Uterus (tissue), 3 donors: ENCODE measurements at regions not wholly inside any gene's neighbourhood (a gene's known extent, or its start where the extent isn't known, plus 50 kb on each side); places are given as distances from the start of the nearest gene placed in this dataset.
A peak's percentile ranks its signal among the peaks of the same experiment; 100 is the strongest.
"Not testable (repeated sequence)": the region's sequence is repeated elsewhere in the genome, so short reads cannot be mapped to it uniquely, and the experiment has no call there.

Experiments
- DNase-seq, 2 donors: peaks; one replicate each; pipeline ENCODE4 v3.0.0-alpha.2; 2019 to 2020
- H3K27ac ChIP-seq, 2 donors: fragments of 200-600 bp; sonication (generic); 1 replicate in 1 of 2; 2 replicates in 1 of 2; pipeline ENCODE4 v1.5.1; 2016 to 2018
- H3K27me3 ChIP-seq, 2 donors: fragments of 200-600 bp; sonication (generic); one replicate each; pipeline ENCODE4 v1.5.1; 2018 to 2019; ENCODE audit warnings: control low read depth in 1 of 2
- H3K36me3 ChIP-seq, 2 donors: fragments of 200-600 bp; sonication (generic); one replicate each; pipeline ENCODE4 v1.5.1; 2019; ENCODE audit warnings: control low read depth in 1 of 2
- H3K4me1 ChIP-seq, 2 donors: fragments of 200-600 bp; sonication (generic); one replicate each; pipeline ENCODE4 v1.5.1; 2018 to 2019; ENCODE audit warnings: control low read depth in 1 of 2
- H3K4me3 ChIP-seq, 2 donors: fragments of 200-600 bp; sonication (generic); 1 replicate in 1 of 2; 2 replicates in 1 of 2; pipeline ENCODE4 v1.5.1; 2018 to 2019; ENCODE audit warnings: mild to moderate bottlenecking in 1 of 2
- H3K9me3 ChIP-seq, 2 donors: fragments of 200-600 bp; sonication (generic); one replicate each; pipeline ENCODE4 v1.5.1; 2019; ENCODE audit warnings: control low read depth in 1 of 2
- CTCF ChIP-seq, 4 experiments: fragments of 200-600 bp in 2 of 4; fragments of 450-650 bp in 2 of 4; sonication (generic) in 2 of 4; IDR thresholded peaks; one replicate each; pipeline ENCODE4 v1.5.1; 2016 to 2019; ENCODE audit warnings: antibody characterized with exemption in 4 of 4, mild to moderate bottlenecking in 2 of 4, moderate library complexity in 1 of 4
- POLR2A ChIP-seq, 2 donors: fragments of 450-650 bp; IDR thresholded peaks; one replicate each; pipeline ENCODE4 v1.6.1; 2016; ENCODE audit warnings: antibody characterized with exemption in 2 of 2, mild to moderate bottlenecking in 1 of 2, moderate library complexity in 1 of 2
- intact Hi-C: fragments of 100-400 bp; cut with DNase I; formaldehyde crosslinking; loops from one replicate; pipeline ENCODE4 v1.15.1; 2023; ENCODE audit warnings: low total_unique reads
- donor health status: DM: yes; HTN: yes; CAD: no.

GRCh38 chr15:62906627-62907026 is 135.9 kb upstream of the TPM1 start:
- H3K4me3 ChIP-seq = no peak overlapping the region
- H3K4me1 ChIP-seq = no peaks in the 10 kb centered on the region
- H3K27me3 ChIP-seq = no peaks in the 10 kb centered on the region
- H3K27ac ChIP-seq = no peak overlapping the region
- intact Hi-C loops = no loop called here
- DNase-seq = no peak
- no peaks in the 10 kb centered on the region for H3K9me3 ChIP-seq
- no peaks in the 10 kb centered on the region for H3K36me3 ChIP-seq
- TF ChIP-seq CTCF (IDR thresholded peaks at IDR 0.05) (no peak), POLR2A (IDR thresholded peaks at IDR 0.05) (no peak)

- Histone ChIP-seq H3K27me3 (no peaks in the 10 kb centered on the region), H3K4me3 (no peak overlapping the region), H3K4me1 (no peaks in the 10 kb centered on the region), H3K36me3 (no peaks in the 10 kb centered on the region), H3K9me3 (no peaks in the 10 kb centered on the region), H3K27ac (no peak overlapping the region)
- no peak for DNase-seq
- no peak for TF ChIP-seq CTCF (IDR thresholded peaks at IDR 0.05)
- intact Hi-C loops = no loop called here
Measured at GRCh38 chr15:62907275-62907674, 135.3 kb upstream of the TPM1 start.

- intact Hi-C loops, H3K27ac ChIP-seq, H3K4me1 ChIP-seq, H3K9me3 ChIP-seq, H3K27me3 ChIP-seq, H3K4me3 ChIP-seq, DNase-seq, H3K36me3 ChIP-seq: not testable (repeated sequence)
Measured at GRCh38 chr15:62908341-62908740, 134.2 kb upstream of the TPM1 start.

- no peak for DNase-seq
- no peak for TF ChIP-seq CTCF (IDR thresholded peaks at IDR 0.05)
- no peak for TF ChIP-seq POLR2A (IDR thresholded peaks at IDR 0.05)
- intact Hi-C loops = no loop called here
- Histone ChIP-seq H3K27ac (no peak overlapping the region), H3K4me3 (no peak overlapping the region), H3K4me1 (no peaks in the 10 kb centered on the region), H3K27me3 (no peaks in the 10 kb centered on the region), H3K36me3 (no peaks in the 10 kb centered on the region), H3K9me3 (no peaks in the 10 kb centered on the region)
Measured at GRCh38 chr15:62909257-62909656, 133.3 kb upstream of the TPM1 start.

GRCh38 chr15:62912282-62912681 is 130.3 kb upstream of the TPM1 start:
- Histone ChIP-seq H3K9me3 (no peaks in the 10 kb centered on the region), H3K27ac (no peak overlapping the region), H3K27me3 (no peaks in the 10 kb centered on the region), H3K4me1 (no peaks in the 10 kb centered on the region), H3K4me3 (no peak overlapping the region), H3K36me3 (no peaks in the 10 kb centered on the region)
- TF ChIP-seq CTCF (IDR thresholded peaks at IDR 0.05) (no peak), POLR2A (IDR thresholded peaks at IDR 0.05) (no peak)
- intact Hi-C loops = no loop called here
- no peak for DNase-seq

GRCh38 chr15:62912808-62913207 is 129.7 kb upstream of the TPM1 start:
- H3K4me3 ChIP-seq = no peak overlapping the region
- intact Hi-C loops = no loop called here
- H3K27ac ChIP-seq = peak overlapping the region in 1 of 2 donors; percentile 7
- no peak for DNase-seq
- no peaks in the 10 kb centered on the region for H3K36me3 ChIP-seq
- H3K9me3 ChIP-seq = no peaks in the 10 kb centered on the region
- H3K27me3 ChIP-seq = no peaks in the 10 kb centered on the region
- H3K4me1 ChIP-seq = no peaks in the 10 kb centered on the region
- TF ChIP-seq POLR2A (IDR thresholded peaks at IDR 0.05) (no peak), CTCF (IDR thresholded peaks at IDR 0.05) (peak in 1 of 4 experiments; percentile 7)
